Neutrophil (primary cell): ENCODE measurements at regions not wholly inside any gene's neighbourhood (a gene's known extent, or its start where the extent isn't known, plus 50 kb on each side); places are given as distances from the start of the nearest gene placed in this dataset.

ENCODE experiments used
- H3K27ac ChIP-seq: fragments of 200-600 bp; sonication (generic); 2 replicates; pipeline ENCODE4 v1.5.1; 2016; ENCODE audit warnings: mild to moderate bottlenecking, moderate library complexity
- H3K27me3 ChIP-seq: fragments of 200-600 bp; sonication (generic); 2 replicates; pipeline ENCODE4 v1.6.0; 2016; ENCODE audit warnings: mild to moderate bottlenecking
- H3K36me3 ChIP-seq: fragments of 200-600 bp; sonication (generic); 2 replicates; pipeline ENCODE4 v1.5.1; 2017
- H3K4me1 ChIP-seq, 2 experiments: fragments of 200-600 bp in 1 of 2; sonication (generic) in 1 of 2; 1 replicate in 1 of 2; 2 replicates in 1 of 2; pipeline versions ENCODE4 v1.5.1 to v1.6.1; 2013 to 2016; ENCODE audit warnings: low read depth in 1 of 2, low read length in 1 of 2, mild to moderate bottlenecking in 1 of 2, moderate library complexity in 1 of 2; ENCODE audit not compliant: control insufficient read depth in 1 of 2, insufficient read depth in 1 of 2
- H3K4me3 ChIP-seq, 2 experiments: fragments of 200-600 bp in 1 of 2; sonication (generic) in 1 of 2; 1 replicate in 1 of 2; 2 replicates in 1 of 2; pipeline ENCODE4 v1.5.1; 2013 to 2016; ENCODE audit warnings: low read depth in 1 of 2, low read length in 1 of 2, mild to moderate bottlenecking in 1 of 2, moderate library complexity in 1 of 2
- H3K9me3 ChIP-seq: fragments of 200-600 bp; sonication (generic); 2 replicates; pipeline ENCODE4 v1.5.1; 2016
- TF ChIP-seq, protein P1 (sequence below): fragments of 200-600 bp; sonication (generic); IDR thresholded peaks from 2 replicates; pipeline ENCODE4 v1.5.1; 2016; ENCODE audit warnings: antibody characterized with exemption

DNA sequence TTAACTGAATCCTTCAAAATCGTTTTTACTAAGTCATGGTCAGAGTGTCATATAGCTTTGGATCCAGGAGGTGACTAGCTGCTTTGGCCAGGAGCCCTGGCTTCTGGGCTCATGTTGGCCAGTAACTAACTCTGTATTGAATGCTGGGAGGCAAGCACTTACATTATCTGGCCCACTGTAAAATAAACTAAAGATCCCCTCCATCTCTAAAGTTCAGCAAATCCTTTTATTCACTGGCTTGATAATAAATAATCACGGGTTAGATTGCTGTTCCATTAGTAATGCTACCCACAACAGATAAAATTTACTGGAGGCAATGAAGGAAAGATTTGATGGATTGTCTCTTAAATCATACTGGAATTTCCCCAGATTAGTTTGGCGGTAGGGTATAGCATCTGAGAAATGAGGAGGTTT is 382.2 kb upstream of the TLE4 start:
- Histone ChIP-seq H3K9me3 (no peaks in the 10 kb centered on the region), H3K4me3 (no peak overlapping the region), H3K36me3 (no peaks in the 10 kb centered on the region), H3K4me1 (peaks cover 9 to 13% of the 10 kb centered on the region in 2 experiments), H3K27ac (no peak overlapping the region), H3K27me3 (no peaks in the 10 kb centered on the region)
- TF ChIP-seq, protein P1, sequence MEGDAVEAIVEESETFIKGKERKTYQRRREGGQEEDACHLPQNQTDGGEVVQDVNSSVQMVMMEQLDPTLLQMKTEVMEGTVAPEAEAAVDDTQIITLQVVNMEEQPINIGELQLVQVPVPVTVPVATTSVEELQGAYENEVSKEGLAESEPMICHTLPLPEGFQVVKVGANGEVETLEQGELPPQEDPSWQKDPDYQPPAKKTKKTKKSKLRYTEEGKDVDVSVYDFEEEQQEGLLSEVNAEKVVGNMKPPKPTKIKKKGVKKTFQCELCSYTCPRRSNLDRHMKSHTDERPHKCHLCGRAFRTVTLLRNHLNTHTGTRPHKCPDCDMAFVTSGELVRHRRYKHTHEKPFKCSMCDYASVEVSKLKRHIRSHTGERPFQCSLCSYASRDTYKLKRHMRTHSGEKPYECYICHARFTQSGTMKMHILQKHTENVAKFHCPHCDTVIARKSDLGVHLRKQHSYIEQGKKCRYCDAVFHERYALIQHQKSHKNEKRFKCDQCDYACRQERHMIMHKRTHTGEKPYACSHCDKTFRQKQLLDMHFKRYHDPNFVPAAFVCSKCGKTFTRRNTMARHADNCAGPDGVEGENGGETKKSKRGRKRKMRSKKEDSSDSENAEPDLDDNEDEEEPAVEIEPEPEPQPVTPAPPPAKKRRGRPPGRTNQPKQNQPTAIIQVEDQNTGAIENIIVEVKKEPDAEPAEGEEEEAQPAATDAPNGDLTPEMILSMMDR: no peak

DNA sequence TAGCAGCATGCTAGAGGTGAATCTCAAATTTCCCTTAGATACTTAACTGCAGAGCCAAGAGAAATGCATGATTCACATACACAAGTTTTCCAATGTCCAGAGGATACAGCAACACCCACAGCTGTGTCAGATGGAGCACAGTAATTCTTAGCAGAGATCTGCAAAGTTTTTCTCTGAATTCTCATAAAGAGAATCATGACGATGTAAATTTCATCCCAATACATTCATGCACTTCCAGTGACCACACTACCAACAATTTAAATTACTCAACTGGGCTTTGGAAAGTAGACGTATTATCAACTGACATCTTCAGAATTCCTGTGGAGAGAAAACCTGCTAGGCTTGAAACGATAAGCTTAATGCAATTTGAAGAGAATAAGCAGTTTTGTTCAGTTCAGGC is 378.8 kb upstream of the TLE4 start:
- no peak overlapping the region for H3K27ac ChIP-seq
- no peaks in the 10 kb centered on the region for H3K27me3 ChIP-seq
- H3K36me3 ChIP-seq: no peaks in the 10 kb centered on the region
- TF ChIP-seq, protein P1: no peak
- no peaks in the 10 kb centered on the region for H3K9me3 ChIP-seq
- H3K4me1 ChIP-seq: no peaks in the 10 kb centered on the region
- H3K4me3 ChIP-seq: no peak overlapping the region

DNA sequence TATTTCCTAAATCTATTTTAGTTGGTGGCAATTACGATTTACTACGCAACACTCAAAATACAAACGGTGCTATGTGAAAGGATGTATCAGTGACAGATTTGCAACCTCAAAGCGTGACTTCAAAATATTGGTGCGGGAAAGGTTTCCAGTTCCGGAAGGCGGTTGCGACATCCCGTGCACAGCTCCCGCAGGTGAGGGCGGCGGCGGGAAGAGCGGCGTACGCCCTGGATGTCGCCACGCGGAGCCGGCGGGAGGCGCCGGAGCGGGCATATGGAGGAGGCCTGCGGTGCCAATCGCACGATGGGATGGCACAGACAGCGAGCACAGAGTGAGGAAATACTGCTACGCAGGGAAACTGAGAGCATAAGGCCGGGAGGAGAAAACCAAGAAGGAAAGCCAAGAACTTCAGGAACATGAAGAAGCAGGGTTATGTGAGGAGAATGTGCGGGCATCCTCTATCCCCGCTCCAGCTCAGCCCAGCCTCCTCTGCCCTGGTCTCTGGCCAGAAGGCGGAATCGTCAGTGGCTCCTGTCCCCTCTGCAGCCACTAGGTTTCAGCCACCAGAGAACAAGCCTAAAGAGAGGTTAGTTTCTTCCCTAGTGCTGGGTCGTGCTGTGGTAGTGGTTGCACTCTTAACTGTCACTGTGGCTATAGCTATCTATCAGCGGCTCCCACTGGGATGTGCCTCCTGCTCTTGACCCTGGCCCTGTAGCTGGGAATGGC is 378.1 kb upstream of the TLE4 start:
- TF ChIP-seq, protein P1: no peak
- H3K4me1 ChIP-seq: no peaks in the 10 kb centered on the region
- no peak overlapping the region for H3K27ac ChIP-seq
- H3K4me3 ChIP-seq: no peak overlapping the region
- H3K36me3 ChIP-seq: no peaks in the 10 kb centered on the region
- H3K27me3 ChIP-seq: no peaks in the 10 kb centered on the region
- H3K9me3 ChIP-seq: no peaks in the 10 kb centered on the region

DNA sequence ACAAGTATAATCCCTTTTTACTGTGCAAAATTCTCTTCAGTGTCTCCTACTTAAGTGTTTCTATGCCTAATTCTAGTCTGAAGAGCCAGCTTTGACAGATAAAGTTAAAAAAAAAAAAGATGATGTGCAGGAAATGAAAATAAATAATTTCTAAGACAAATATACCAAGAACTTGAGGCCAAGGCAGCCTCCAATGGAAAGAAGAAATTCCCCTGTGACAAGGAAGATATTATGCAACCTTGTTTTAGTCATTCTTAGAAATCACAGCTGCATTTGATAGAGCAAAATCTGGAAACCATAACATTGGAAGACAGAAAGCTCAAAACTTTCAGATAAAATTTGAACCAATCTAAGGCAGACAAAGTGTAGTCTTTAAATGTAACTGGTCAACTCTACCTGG is 375.9 kb upstream of the TLE4 start:
- TF ChIP-seq, protein P1: no peak
- Histone ChIP-seq H3K4me3 (no peak overlapping the region), H3K36me3 (no peaks in the 10 kb centered on the region), H3K9me3 (no peaks in the 10 kb centered on the region), H3K27ac (no peak overlapping the region), H3K27me3 (no peaks in the 10 kb centered on the region), H3K4me1 (no peaks in the 10 kb centered on the region)

DNA sequence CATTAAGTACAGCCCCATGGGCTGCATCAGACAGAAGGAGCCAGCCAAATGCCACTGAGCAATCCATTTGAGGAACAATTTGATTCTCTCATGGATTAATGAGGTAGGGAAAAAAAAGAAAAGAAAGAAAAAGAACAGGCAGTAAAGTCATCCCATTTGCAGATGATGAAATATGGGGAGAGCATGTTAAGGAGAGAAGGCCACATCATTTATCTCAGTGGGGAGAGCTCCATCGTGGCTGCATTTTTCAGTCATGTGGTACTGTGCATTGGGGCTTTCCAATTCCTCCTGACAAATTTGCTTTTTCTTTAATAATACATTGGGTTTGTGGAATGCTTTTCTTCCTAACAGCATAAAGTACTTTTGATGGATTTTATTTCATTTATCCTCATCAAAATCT is 375.2 kb upstream of the TLE4 start:
- TF ChIP-seq, protein P1: no peak
- H3K27ac ChIP-seq: no peak overlapping the region

More for the DNA sequence above, 375.2 kb upstream of the TLE4 start:
- H3K36me3 ChIP-seq: no peaks in the 10 kb centered on the region
- no peaks in the 10 kb centered on the region for H3K27me3 ChIP-seq
- H3K4me3 ChIP-seq: no peak overlapping the region
- H3K9me3 ChIP-seq: no peaks in the 10 kb centered on the region
- no peaks in the 10 kb centered on the region for H3K4me1 ChIP-seq
